DOHH2 (cell line): ENCODE measurements at regions not wholly inside any gene's neighbourhood (a gene's known extent, or its start where the extent isn't known, plus 50 kb on each side); places are given as distances from the start of the nearest gene placed in this dataset.

Source experiments
- H3F3A ChIP-seq: fragments of 200-600 bp; sonication (generic), shearing (Covaris generic); 2 replicates; pipeline ENCODE4 v1.6.0; 2016; ENCODE audit warnings: antibody characterized with exemption, mild to moderate bottlenecking; ENCODE audit not compliant: control insufficient read depth, insufficient read depth
- H3K27ac ChIP-seq: fragments of 200-600 bp; sonication (generic); 2 replicates; pipeline ENCODE4 v1.5.1; 2014; ENCODE audit warnings: low read depth, mild to moderate bottlenecking, low read length, moderate library complexity
- H3K27me3 ChIP-seq: fragments of 200-600 bp; sonication (generic); 2 replicates; pipeline ENCODE4 v1.6.1; 2014; ENCODE audit warnings: mild to moderate bottlenecking, low read length, mixed read lengths; ENCODE audit not compliant: control insufficient read depth
- H3K36me3 ChIP-seq: fragments of 200-600 bp; sonication (generic); 2 replicates; pipeline ENCODE4 v1.6.1; 2014; ENCODE audit warnings: mild to moderate bottlenecking, low read length, moderate library complexity, mixed read lengths; ENCODE audit not compliant: control insufficient read depth
- H3K4me1 ChIP-seq: fragments of 200-600 bp; sonication (generic); 2 replicates; pipeline ENCODE4 v1.6.1; 2014; ENCODE audit warnings: mild to moderate bottlenecking, low read length, mixed read lengths; ENCODE audit not compliant: control insufficient read depth
- H3K4me2 ChIP-seq: fragments of 200-600 bp; sonication (generic); 2 replicates; pipeline ENCODE4 v1.6.0; 2014; ENCODE audit warnings: mild to moderate bottlenecking, low read length, moderate library complexity
- H3K4me3 ChIP-seq: fragments of 200-600 bp; sonication (generic); 2 replicates; pipeline ENCODE4 v1.5.1; 2014; ENCODE audit warnings: mild to moderate bottlenecking, low read length, mixed read lengths
- H3K79me2 ChIP-seq: fragments of 200-600 bp; sonication (generic); 2 replicates; pipeline ENCODE4 v1.6.1; 2014; ENCODE audit warnings: mild to moderate bottlenecking, low read length, mixed read lengths; ENCODE audit not compliant: control insufficient read depth
- H3K9me2 ChIP-seq: fragments of 200-600 bp; sonication (generic); replicated peaks from 2 replicates; pipeline ENCODE4 v1.6.1; 2014; ENCODE audit warnings: mild to moderate bottlenecking, low read length, mixed read lengths; ENCODE audit not compliant: control insufficient read depth
- H3K9me3 ChIP-seq: fragments of 200-600 bp; sonication (generic); 2 replicates; pipeline ENCODE4 v1.6.1; 2014; ENCODE audit warnings: antibody characterized with exemption, low read length, mixed read lengths; ENCODE audit not compliant: control insufficient read depth, insufficient read depth
- H4K20me1 ChIP-seq: fragments of 200-600 bp; sonication (generic); 2 replicates; pipeline ENCODE4 v1.6.0; 2014; ENCODE audit warnings: low read depth, mild to moderate bottlenecking, antibody characterized with exemption, low read length, moderate library complexity; ENCODE audit not compliant: control insufficient read depth, insufficient read depth
- CTCF ChIP-seq: fragments of 200-600 bp; sonication (generic); IDR thresholded peaks from one replicate; pipeline ENCODE4 v1.5.1; 2014; ENCODE audit warnings: antibody characterized with exemption, mild to moderate bottlenecking, low read depth, low read length; ENCODE audit not compliant: poor library complexity, severe bottlenecking
- EZH2phosphoT487 ChIP-seq: fragments of 200-600 bp; sonication (generic); IDR thresholded peaks from 2 replicates; pipeline ENCODE4 v1.6.1; 2017; ENCODE audit warnings: borderline replicate concordance, mild to moderate bottlenecking, antibody characterized with exemption, low read length, moderate library complexity, mixed read lengths

- H3K9me3 ChIP-seq, result no peaks in the 10 kb centered on the region
- no peak overlapping the region for H3K4me3 ChIP-seq
- no peaks in the 10 kb centered on the region for H3K79me2 ChIP-seq
- H3F3A ChIP-seq, result no peaks in the 10 kb centered on the region
- no peaks in the 10 kb centered on the region for H3K27me3 ChIP-seq
- no peaks in the 10 kb centered on the region for H3K36me3 ChIP-seq
- no peaks in the 10 kb centered on the region for H3K9me2 ChIP-seq
- no peaks in the 10 kb centered on the region for H4K20me1 ChIP-seq
- H3K4me2 ChIP-seq, result no peak overlapping the region
- no peaks in the 10 kb centered on the region for H3K4me1 ChIP-seq
- no peak overlapping the region for H3K27ac ChIP-seq
- TF ChIP-seq EZH2phosphoT487, result no peak
- no peak for TF ChIP-seq CTCF
These were observed 150.9 kb upstream of the MTPN start for GRCh38 chr7:136128050-136128449.

GRCh38 chr7:136123352-136123751 lies 146.2 kb upstream of the MTPN start:
- Histone ChIP-seq H3K4me2 (no peak overlapping the region), H3K9me3 (no peaks in the 10 kb centered on the region), H3K27me3 (no peaks in the 10 kb centered on the region), H3K79me2 (no peaks in the 10 kb centered on the region), H3K9me2 (no peaks in the 10 kb centered on the region), H3K36me3 (no peaks in the 10 kb centered on the region), H4K20me1 (no peaks in the 10 kb centered on the region), H3K4me1 (no peaks in the 10 kb centered on the region), H3K27ac (no peak overlapping the region), H3K4me3 (no peak overlapping the region), H3F3A (no peaks in the 10 kb centered on the region)
- no peak for TF ChIP-seq EZH2phosphoT487
- TF ChIP-seq CTCF, result no peak

GRCh38 chr7:136122026-136122425 lies 144.9 kb upstream of the MTPN start:
- Histone ChIP-seq H3K36me3 (no peaks in the 10 kb centered on the region), H4K20me1 (no peaks in the 10 kb centered on the region), H3K79me2 (no peaks in the 10 kb centered on the region), H3K4me3 (no peak overlapping the region), H3K27ac (no peak overlapping the region), H3K9me3 (no peaks in the 10 kb centered on the region), H3K9me2 (no peaks in the 10 kb centered on the region), H3K4me2 (no peak overlapping the region), H3K4me1 (no peaks in the 10 kb centered on the region), H3F3A (no peaks in the 10 kb centered on the region), H3K27me3 (no peaks in the 10 kb centered on the region)
- no peak for TF ChIP-seq CTCF
- no peak for TF ChIP-seq EZH2phosphoT487

GRCh38 chr7:136117539-136117938 lies 140.4 kb upstream of the MTPN start:
- Histone ChIP-seq H3K4me2 (no peak overlapping the region), H3K27me3 (no peaks in the 10 kb centered on the region), H3F3A (no peaks in the 10 kb centered on the region), H3K36me3 (no peaks in the 10 kb centered on the region), H3K27ac (no peak overlapping the region), H3K9me2 (no peaks in the 10 kb centered on the region), H3K79me2 (no peaks in the 10 kb centered on the region), H3K9me3 (no peaks in the 10 kb centered on the region), H3K4me1 (no peaks in the 10 kb centered on the region), H3K4me3 (no peak overlapping the region), H4K20me1 (no peaks in the 10 kb centered on the region)
- TF ChIP-seq CTCF (no peak), EZH2phosphoT487 (no peak)
